NOMO-1 treated with DMSO at 0.1 percent for 48 hours (cell line): ENCODE measurements at regions not wholly inside any gene's neighbourhood (a gene's known extent, or its start where the extent isn't known, plus 50 kb on each side); places are given as distances from the start of the nearest gene placed in this dataset.

Experiments used
- DNase-seq: peaks from one replicate; lab custom pipeline; 2025; ENCODE audit not compliant: unreplicated experiment; lab: John Stamatoyannopoulos, UW

- peak; percentile 3 for DNase-seq
Observed at GRCh38 chr12:24109381-24110039, 160.0 kb upstream of the SOX5 start.

GRCh38 chr12:24102676-24103075 lies 153.2 kb upstream of the SOX5 start:
- no peak for DNase-seq

GRCh38 chr12:24099576-24099975 lies 150.1 kb upstream of the SOX5 start:
- DNase-seq, result no peak

- DNase-seq, result no peak
Observed at GRCh38 chr12:24095245-24095644, 145.8 kb upstream of the SOX5 start.

GRCh38 chr12:24089510-24089890 lies 140.0 kb upstream of the SOX5 start:
- no peak for DNase-seq

GRCh38 chr12:24088751-24089509 lies 139.5 kb upstream of the SOX5 start:
- no peak for DNase-seq

- DNase-seq, result no peak
Observed at GRCh38 chr12:24087294-24087693, 137.8 kb upstream of the SOX5 start.

GRCh38 chr12:24084800-24085199 lies 135.3 kb upstream of the SOX5 start:
- no peak for DNase-seq

GRCh38 chr12:24083838-24084237 lies 134.4 kb upstream of the SOX5 start:
- DNase-seq, result peak; percentile 47

GRCh38 chr12:24081606-24082005 lies 132.1 kb upstream of the SOX5 start:
- DNase-seq, result no peak

GRCh38 chr12:24081092-24081529 lies 131.6 kb upstream of the SOX5 start:
- no peak for DNase-seq

- no peak for DNase-seq
Observed at GRCh38 chr12:24080465-24080864, 131.0 kb upstream of the SOX5 start.

- DNase-seq, result no peak
Observed at GRCh38 chr12:24079083-24079482, 129.6 kb upstream of the SOX5 start.

- DNase-seq, result no peak
Observed at GRCh38 chr12:24078318-24078765, 128.9 kb upstream of the SOX5 start.

GRCh38 chr12:24077161-24077560 lies 127.7 kb upstream of the SOX5 start:
- DNase-seq, result no peak

- no peak for DNase-seq
Observed at GRCh38 chr12:24075650-24076049, 126.2 kb upstream of the SOX5 start.

- no peak for DNase-seq
Observed at GRCh38 chr12:24073170-24073810, 123.8 kb upstream of the SOX5 start.

GRCh38 chr12:24072302-24072701 lies 122.8 kb upstream of the SOX5 start:
- peak; percentile 49 for DNase-seq

- DNase-seq, result no peak
Observed at GRCh38 chr12:24071842-24072241, 122.4 kb upstream of the SOX5 start.

- DNase-seq, result no peak
Observed at GRCh38 chr12:24069532-24070395, 120.3 kb upstream of the SOX5 start.

- no peak for DNase-seq
Observed at GRCh38 chr12:24066865-24067264, 117.4 kb upstream of the SOX5 start.
